Rectal smooth muscle tissue (tissue), 1 donor: ENCODE measurements at regions not wholly inside any gene's neighbourhood (a gene's known extent, or its start where the extent isn't known, plus 50 kb on each side); places are given as distances from the start of the nearest gene placed in this dataset.

Source experiments
- H3K27ac ChIP-seq: one replicate; pipeline ENCODE4 v1.7.0; 2013; ENCODE audit warnings: low read depth, low read length, inconsistent platforms
- H3K27me3 ChIP-seq: one replicate; pipeline ENCODE4 v1.7.0; 2013; ENCODE audit warnings: low read length; ENCODE audit not compliant: control insufficient read depth, insufficient read depth
- H3K36me3 ChIP-seq: one replicate; pipeline ENCODE4 v1.7.0; 2013; ENCODE audit warnings: low read length; ENCODE audit not compliant: control insufficient read depth, insufficient read depth
- H3K4me1 ChIP-seq: one replicate; pipeline ENCODE4 v1.7.0; 2013; ENCODE audit warnings: low read length; ENCODE audit not compliant: control insufficient read depth, insufficient read depth
- H3K4me3 ChIP-seq: one replicate; pipeline ENCODE4 v1.7.0; 2013; ENCODE audit warnings: low read length
- H3K9ac ChIP-seq: one replicate; pipeline ENCODE4 v1.7.0; 2013; ENCODE audit warnings: low read length

DNA sequence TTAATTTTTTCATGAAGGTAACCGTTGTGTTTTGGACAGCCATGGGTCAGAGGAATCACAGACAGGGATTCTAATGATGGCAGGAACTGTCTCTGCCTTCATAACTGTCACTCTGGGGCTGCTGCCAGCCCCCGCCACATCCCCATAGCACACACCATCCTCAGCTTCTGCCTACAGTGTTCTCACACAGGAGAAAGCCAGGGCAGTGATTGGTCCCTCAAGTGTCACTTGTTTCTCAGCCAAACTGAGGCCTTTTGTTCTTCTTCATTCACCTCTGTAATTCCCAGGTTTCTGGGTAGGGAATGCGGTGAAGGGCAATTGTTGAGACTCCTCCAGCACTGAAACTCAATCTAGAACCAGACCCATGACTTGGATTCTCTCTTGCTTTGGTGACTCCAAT is 65.4 kb upstream of the C3orf80 start:
- no peak overlapping the region for H3K9ac ChIP-seq
- no peaks in the 10 kb centered on the region for H3K36me3 ChIP-seq
- no peaks in the 10 kb centered on the region for H3K27me3 ChIP-seq
- no peaks in the 10 kb centered on the region for H3K4me1 ChIP-seq
- H3K27ac ChIP-seq = no peak overlapping the region
- no peak overlapping the region for H3K4me3 ChIP-seq

DNA sequence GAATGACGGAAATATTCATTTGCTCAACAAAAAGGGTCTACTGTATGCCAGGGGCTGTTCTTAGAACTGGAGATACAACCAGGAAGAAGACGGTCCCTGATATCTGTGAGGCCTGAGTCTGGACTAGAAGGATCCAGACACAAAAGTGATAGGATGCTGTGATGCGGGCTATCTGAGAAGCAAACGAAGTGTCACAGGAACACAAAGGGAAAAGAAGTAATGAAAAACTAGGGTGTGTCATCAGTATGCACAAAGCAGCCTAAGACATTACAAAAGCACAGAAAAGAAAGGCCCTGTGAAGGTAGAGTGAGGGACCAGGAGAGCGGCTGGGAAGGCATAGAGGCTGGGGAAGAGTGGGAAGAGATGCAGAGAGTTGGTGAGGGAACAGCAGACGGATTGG is 63.3 kb upstream of the C3orf80 start:
- Histone ChIP-seq H3K4me1 (no peaks in the 10 kb centered on the region), H3K36me3 (no peaks in the 10 kb centered on the region), H3K9ac (no peak overlapping the region), H3K27ac (no peak overlapping the region), H3K4me3 (no peak overlapping the region), H3K27me3 (no peaks in the 10 kb centered on the region)

DNA sequence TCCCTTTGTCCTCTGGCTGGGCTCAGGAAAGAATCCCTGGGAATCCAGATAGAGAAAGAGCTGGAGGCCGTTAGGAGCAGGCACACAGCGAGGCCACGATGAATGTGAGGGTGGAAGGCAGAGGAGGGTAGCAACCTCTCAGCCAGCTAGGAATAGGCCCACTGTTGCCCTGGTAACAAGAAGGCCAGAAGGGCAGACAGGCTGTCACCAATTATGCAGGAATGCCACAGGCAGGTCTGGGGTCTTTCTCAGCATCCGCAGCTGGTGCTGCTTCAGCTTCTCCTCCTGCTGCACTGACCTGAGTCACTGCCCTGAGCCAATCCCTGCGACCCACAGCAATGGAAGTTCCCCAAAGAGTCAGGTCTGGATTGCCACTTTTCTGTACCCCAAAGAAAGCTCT is 62.8 kb upstream of the C3orf80 start:
- no peak overlapping the region for H3K9ac ChIP-seq
- no peak overlapping the region for H3K4me3 ChIP-seq
- H3K27me3 ChIP-seq = no peaks in the 10 kb centered on the region
- H3K4me1 ChIP-seq = no peaks in the 10 kb centered on the region
- H3K36me3 ChIP-seq = no peaks in the 10 kb centered on the region
- H3K27ac ChIP-seq = no peak overlapping the region

DNA sequence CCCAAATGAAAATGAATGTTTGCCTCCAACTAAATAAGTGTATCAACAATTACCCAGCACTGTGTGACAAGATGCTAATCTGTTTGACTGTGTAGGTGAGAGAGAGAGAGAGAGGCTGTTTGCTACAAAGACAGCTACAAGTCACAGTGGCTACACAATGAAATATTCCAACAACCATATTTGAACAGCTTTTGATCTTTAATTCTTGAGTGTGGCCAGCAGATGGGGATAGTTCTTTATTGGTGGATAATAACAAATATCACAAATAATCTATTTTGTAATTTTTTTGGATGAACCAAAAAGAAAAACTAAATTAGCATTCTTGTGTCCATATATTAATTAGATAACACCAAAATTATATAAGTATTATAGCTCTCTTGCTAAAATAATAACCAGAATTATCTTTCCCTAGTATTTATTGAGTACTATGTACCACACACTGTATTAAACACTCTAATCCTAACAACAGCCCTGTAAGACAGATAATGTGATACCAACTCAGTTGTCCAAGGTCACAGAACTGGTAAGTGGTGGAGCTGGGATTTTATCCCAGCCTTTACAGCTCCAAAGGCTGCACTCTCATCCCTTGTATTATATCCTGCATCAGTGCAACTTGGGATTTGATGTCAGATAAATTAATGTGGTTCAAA is 61.9 kb upstream of the C3orf80 start:
- Histone ChIP-seq H3K36me3 (no peaks in the 10 kb centered on the region), H3K27ac (no peak overlapping the region), H3K4me1 (no peaks in the 10 kb centered on the region), H3K4me3 (no peak overlapping the region), H3K27me3 (no peaks in the 10 kb centered on the region), H3K9ac (no peak overlapping the region)

DNA sequence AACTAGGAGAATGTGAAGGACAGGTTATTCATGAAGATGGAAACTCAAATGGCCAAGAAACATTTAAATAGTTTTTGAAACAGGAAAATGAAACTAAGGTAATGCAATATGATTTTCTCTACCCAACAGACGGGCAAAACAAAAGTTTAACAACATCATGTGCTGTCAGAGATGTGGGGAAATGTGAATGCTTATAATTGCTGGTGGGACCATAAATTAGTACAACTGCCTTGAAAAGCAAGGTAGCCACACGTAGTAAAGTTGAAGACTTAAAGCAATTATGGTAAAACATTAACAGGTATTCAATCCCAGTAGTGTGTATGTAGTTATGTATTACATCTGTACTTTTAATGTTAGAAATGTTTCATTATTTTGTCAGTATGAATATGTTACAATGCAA is 57.0 kb upstream of the C3orf80 start:
- no peak overlapping the region for H3K9ac ChIP-seq
- no peaks in the 10 kb centered on the region for H3K27me3 ChIP-seq
- no peaks in the 10 kb centered on the region for H3K36me3 ChIP-seq
- no peak overlapping the region for H3K4me3 ChIP-seq
- no peak overlapping the region for H3K27ac ChIP-seq
- peaks cover 3% of the 10 kb centered on the region for H3K4me1 ChIP-seq

DNA sequence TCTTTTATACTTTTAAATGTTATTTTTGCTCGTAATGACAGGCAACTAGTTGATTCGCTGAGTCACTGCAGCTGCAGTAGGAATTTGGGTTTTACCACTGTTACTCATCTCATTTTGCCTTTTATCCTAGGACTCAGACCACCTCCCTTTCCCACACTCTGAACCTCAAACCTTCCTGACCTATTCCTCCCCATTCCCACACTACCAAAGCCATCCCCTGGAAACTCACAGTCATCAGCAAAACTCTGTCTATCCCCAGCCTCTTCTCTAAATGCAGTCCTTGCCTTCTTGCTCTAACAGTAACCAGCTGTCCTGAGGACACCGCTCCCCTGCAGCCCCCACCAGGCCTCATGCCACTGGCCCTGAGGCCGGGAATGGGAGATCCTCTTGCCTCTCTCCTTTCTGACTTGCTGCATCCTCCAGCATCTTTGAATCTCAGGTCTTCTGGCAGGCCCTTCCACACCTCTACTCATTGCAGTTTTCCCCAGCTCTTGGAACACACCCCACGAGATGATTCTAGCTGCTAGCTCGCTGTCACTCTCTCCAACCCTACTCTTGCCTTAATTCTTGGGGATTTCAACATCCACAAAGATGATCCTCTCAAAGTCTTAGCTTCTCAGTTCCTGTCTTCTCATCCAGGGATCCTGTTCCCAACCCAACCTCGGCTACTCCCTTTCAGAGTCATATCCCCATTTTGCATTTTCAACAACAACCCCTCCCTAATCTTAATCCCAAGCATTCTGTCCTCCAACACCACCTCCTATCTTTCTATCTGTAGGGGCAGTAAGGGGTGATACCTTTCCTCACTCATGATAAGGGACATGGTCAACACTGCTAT is 55.9 kb upstream of the C3orf80 start:
- H3K4me3 ChIP-seq = no peak overlapping the region
- H3K36me3 ChIP-seq = no peaks in the 10 kb centered on the region
- no peaks in the 10 kb centered on the region for H3K27me3 ChIP-seq
- H3K9ac ChIP-seq = no peak overlapping the region
- peaks cover 3% of the 10 kb centered on the region for H3K4me1 ChIP-seq
- no peak overlapping the region for H3K27ac ChIP-seq

DNA sequence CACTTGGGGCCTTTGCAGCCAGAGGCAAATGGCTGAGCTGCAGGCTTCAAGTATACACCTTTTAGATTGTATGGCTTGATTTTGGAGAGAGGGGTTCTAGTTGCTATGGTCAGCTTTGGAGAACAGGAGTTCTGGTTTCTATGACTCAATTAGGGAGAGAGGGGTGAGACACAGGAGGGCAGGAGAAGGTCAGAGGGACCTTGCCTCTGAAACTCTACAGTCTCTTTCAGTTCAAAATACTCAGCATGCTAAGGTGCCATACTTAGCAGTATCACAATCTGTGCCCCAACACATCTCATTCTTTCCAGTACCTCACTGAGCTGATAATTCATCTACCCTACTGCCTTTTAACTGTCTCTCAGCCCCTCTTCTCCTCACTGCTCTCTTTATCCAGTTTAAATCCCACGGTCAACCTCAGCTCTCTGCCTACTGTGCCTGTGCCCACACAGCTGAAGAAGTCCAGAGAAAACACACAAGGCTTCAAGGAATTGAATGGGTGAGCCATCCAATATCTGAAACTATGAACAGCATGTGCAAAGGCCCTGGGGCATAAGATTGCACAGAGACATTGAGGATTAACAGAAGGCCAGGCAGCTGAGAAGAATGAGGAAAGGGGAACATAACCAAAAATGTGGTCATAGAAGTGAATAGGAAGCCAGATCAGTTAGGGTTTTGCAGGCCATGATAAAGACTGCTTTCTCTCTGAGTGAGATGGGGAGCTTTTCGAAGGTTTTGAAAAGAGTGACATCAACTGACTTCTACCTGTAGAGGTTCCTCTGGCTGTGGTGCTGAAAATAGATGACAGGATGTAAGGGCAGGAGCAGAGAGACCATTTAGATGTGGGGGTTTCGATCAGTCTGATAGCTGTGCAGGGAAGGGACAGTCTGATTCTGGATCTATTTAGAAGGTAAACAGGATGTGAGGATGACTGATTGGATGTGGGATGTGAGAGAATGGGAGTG is 54.5 kb upstream of the C3orf80 start:
- Histone ChIP-seq H3K36me3 (no peaks in the 10 kb centered on the region), H3K27ac (no peak overlapping the region), H3K9ac (no peak overlapping the region), H3K27me3 (no peaks in the 10 kb centered on the region), H3K4me1 (peaks cover 3% of the 10 kb centered on the region), H3K4me3 (no peak overlapping the region)

DNA sequence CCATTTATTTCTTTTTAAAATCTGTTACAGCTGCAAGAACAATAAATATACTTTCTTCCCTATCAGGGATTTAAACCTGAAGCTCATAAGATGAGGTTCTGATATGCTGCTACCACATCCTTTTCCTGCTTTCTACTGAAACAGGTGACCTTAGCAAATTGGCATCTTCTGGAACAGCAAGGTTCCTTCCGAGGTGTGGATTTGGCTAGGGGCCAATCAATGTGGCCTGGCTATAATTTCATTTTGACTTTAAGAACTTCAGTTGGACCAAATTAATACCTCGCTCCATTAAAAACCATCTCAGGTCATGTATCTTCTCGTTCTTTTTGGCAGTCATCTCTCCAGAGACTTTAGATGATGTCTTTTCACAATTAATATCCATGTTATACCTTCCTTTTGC is 53.4 kb upstream of the C3orf80 start:
- Histone ChIP-seq H3K4me3 (no peak overlapping the region), H3K4me1 (peaks cover 3% of the 10 kb centered on the region), H3K9ac (no peak overlapping the region), H3K27me3 (no peaks in the 10 kb centered on the region), H3K27ac (no peak overlapping the region), H3K36me3 (no peaks in the 10 kb centered on the region)

DNA sequence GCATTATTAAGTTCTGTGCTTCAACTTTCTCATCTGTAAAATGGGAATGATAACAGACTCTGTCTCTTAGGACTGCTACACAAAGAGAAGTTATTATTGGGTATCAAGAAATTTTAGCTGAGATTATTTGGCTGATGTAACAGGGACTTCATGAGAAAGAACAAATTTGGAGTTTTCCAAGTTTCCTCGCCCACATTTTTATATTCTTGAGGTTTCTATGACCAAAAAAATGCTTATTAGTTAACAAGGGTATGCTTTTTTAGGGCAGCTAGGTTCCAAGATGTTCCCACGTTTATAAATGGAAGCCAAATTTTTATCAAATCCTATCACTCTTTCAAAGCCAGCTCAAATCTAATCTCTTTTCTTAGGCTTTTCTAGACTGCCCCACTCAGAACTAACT is 50.6 kb upstream of the C3orf80 start:
- H3K4me1 ChIP-seq = peaks cover 2% of the 10 kb centered on the region
- no peaks in the 10 kb centered on the region for H3K27me3 ChIP-seq
- H3K9ac ChIP-seq = no peak overlapping the region
- H3K4me3 ChIP-seq = no peak overlapping the region
- no peak overlapping the region for H3K27ac ChIP-seq
- H3K36me3 ChIP-seq = no peaks in the 10 kb centered on the region
